ENCODE measurements at regions not wholly inside any gene's neighbourhood (a gene's known extent, or its start where the extent isn't known, plus 50 kb on each side); places are given as distances from the start of the nearest gene placed in this dataset.

- no peak for TF ChIP-seq FUBP1 (CRISPR knock-in tag; IDR thresholded peaks at IDR 0.05; ENCODE audit: borderline replicate concordance)
- TF ChIP-seq CTCF (CRISPR knock-in tag; IDR thresholded peaks at IDR 0.05): no peak
- no peak for TF ChIP-seq ETV5 (CRISPR knock-in tag; IDR thresholded peaks at IDR 0.05; ENCODE audit: borderline replicate concordance)
- no peak for TF ChIP-seq ZNF749 (CRISPR knock-in tag; IDR thresholded peaks at IDR 0.05; ENCODE audit: borderline replicate concordance)
- TF ChIP-seq ARID2 (CRISPR knock-in tag; IDR thresholded peaks at IDR 0.05; ENCODE audit: borderline replicate concordance): no peak
- no peak for TF ChIP-seq TEF (CRISPR knock-in tag; IDR thresholded peaks at IDR 0.05)
- no peak for TF ChIP-seq GMEB1 (CRISPR knock-in tag; IDR thresholded peaks at IDR 0.05; ENCODE audit: borderline replicate concordance)
- no peak for TF ChIP-seq ZBTB4 (CRISPR knock-in tag; IDR thresholded peaks at IDR 0.05; ENCODE audit: borderline replicate concordance)
These were observed 167.2 kb upstream of the PTBP2 start (continued) for GRCh38 chr1:96554364-96554763.
